ENCODE measurements at regions not wholly inside any gene's neighbourhood (a gene's known extent, or its start where the extent isn't known, plus 50 kb on each side); places are given as distances from the start of the nearest gene placed in this dataset.

- no peak for TF ChIP-seq CTCF (IDR thresholded peaks at IDR 0.05)
- no peak for TF ChIP-seq POLR2A (IDR thresholded peaks at IDR 0.05)
Observed at GRCh38 chr2:382728-383022, 94.8 kb upstream of the ALKAL2 start.
